Amniotic stem cell (primary cell): ENCODE measurements at regions not wholly inside any gene's neighbourhood (a gene's known extent, or its start where the extent isn't known, plus 50 kb on each side); places are given as distances from the start of the nearest gene placed in this dataset.

Experiments used
- DNase-seq: peaks from one replicate; lab custom pipeline; 2025; lab: John Stamatoyannopoulos, UW

DNA sequence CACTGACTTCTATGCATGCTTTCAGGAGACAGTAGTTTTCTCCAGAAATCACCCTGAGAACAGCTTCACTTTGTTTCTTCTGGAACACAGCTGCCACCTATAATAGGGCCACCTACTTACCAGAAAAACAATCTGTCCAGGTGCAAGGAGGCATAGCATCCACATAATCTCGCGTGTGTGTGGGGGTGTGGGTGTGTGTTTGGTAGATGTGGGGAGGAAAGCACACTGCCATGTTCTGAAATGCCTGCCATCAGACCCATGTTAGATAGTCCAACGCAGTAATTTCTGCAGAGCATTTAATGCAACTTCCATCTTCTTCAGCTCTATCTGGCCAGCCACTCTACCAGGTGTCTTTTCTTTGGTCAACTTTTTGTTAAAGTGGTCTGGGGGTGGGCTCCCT lies 102.9 kb downstream of the ACER2 start:
- DNase-seq = no peak

DNA sequence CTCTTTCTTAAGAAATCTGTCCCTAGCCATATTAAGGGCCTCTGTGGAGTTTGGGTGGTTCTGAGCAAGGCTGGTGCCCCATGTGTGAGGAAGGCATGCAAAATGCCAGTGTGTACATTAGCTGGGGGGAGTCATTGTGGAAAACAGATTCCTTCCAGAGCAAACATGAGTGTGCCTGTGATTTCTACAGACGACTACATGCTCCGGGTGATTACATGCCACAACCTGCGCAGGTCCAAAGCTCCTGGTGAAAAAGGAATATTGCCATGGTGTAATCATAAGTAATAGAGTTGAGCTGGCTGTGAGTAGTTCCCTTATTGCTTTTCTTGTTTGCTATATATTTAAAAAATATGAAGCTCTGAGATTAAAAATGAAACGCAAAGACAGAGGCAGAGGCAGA lies 102.1 kb downstream of the ACER2 start:
- no peak for DNase-seq
